MM.1S (cell line): ENCODE measurements at regions not wholly inside any gene's neighbourhood (a gene's known extent, or its start where the extent isn't known, plus 50 kb on each side); places are given as distances from the start of the nearest gene placed in this dataset.

Experiments
- EZH2 ChIP-seq: fragments of 300-600 bp; sonication (generic); optimal IDR thresholded peaks from 2 replicates; pipeline ENCODE3; 2017; ENCODE audit warnings: low read depth, mild to moderate bottlenecking, antibody characterized with exemption, low read length, mixed read lengths
- TF ChIP-seq, protein P1 (sequence below): fragments of 300-600 bp; sonication (generic); IDR thresholded peaks from 2 replicates; pipeline ENCODE4 v1.5.1; 2016; ENCODE audit warnings: antibody characterized with exemption, low read length, mixed read lengths

GRCh38 chr2:103401621-103402020, 639.8 kb downstream of the TMEM182 start:
- TF ChIP-seq, protein P1, sequence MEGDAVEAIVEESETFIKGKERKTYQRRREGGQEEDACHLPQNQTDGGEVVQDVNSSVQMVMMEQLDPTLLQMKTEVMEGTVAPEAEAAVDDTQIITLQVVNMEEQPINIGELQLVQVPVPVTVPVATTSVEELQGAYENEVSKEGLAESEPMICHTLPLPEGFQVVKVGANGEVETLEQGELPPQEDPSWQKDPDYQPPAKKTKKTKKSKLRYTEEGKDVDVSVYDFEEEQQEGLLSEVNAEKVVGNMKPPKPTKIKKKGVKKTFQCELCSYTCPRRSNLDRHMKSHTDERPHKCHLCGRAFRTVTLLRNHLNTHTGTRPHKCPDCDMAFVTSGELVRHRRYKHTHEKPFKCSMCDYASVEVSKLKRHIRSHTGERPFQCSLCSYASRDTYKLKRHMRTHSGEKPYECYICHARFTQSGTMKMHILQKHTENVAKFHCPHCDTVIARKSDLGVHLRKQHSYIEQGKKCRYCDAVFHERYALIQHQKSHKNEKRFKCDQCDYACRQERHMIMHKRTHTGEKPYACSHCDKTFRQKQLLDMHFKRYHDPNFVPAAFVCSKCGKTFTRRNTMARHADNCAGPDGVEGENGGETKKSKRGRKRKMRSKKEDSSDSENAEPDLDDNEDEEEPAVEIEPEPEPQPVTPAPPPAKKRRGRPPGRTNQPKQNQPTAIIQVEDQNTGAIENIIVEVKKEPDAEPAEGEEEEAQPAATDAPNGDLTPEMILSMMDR = no peak
- TF ChIP-seq EZH2 = no peak
